ENCODE measurements at regions not wholly inside any gene's neighbourhood (a gene's known extent, or its start where the extent isn't known, plus 50 kb on each side); places are given as distances from the start of the nearest gene placed in this dataset.

DNA sequence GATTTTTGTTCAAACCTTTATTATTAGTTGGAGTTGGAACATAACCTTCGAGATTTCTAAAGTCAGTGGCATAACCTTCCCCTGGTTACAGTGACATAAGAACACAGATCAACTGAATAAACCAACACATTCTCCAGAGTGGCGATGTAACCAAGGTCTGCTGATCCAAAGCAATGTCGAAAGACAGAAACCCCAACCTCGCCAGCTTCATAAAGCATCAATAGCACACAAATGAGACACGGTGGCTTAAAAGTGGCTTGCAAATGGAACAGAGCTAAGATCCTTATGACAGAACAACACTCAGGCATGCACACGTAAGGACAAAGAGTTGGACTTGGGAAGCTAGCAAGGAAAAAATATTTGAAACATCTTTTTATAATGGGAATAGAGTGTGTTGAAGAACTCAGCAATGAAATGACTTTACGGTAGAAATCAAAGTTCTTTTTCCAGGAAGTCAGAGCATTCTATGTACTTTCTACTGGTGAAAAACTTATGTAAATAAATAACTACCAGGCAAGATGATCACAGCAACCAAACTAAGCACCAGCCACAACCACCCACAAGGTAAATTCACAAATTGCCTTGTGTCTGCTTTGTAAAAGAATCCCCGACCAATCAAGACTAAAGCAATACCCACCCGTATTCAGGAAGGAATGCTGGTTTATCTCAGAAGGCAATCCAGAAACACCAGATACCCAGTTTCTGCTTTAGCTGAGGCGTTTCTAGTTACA, 61.0 kb upstream of the NHSL1 start:
- Histone ChIP-seq H3K4me3 (ENCODE audit: low read depth, low read length) (peak overlapping the region; percentile 13), H3K79me2 (no peaks in the 10 kb centered on the region), H3K4me2 (ENCODE audit: low read length) (peak overlapping the region; percentile 42), H2AFZ (peak overlapping the region; percentile 25), H3K9me3 (ENCODE audit: control insufficient read depth, low read length) (no peaks in the 10 kb centered on the region), H3K4me1 (peaks cover 21% of the 10 kb centered on the region), H3K27ac (peak overlapping the region; percentile 1), H3K9ac (no peak overlapping the region), H3K27me3 (ENCODE audit: control insufficient read depth, insufficient read depth, low read length) (no peaks in the 10 kb centered on the region), H3K36me3 (ENCODE audit: control insufficient read depth, insufficient read depth, low read length) (no peaks in the 10 kb centered on the region)
- TF ChIP-seq, protein P1, sequence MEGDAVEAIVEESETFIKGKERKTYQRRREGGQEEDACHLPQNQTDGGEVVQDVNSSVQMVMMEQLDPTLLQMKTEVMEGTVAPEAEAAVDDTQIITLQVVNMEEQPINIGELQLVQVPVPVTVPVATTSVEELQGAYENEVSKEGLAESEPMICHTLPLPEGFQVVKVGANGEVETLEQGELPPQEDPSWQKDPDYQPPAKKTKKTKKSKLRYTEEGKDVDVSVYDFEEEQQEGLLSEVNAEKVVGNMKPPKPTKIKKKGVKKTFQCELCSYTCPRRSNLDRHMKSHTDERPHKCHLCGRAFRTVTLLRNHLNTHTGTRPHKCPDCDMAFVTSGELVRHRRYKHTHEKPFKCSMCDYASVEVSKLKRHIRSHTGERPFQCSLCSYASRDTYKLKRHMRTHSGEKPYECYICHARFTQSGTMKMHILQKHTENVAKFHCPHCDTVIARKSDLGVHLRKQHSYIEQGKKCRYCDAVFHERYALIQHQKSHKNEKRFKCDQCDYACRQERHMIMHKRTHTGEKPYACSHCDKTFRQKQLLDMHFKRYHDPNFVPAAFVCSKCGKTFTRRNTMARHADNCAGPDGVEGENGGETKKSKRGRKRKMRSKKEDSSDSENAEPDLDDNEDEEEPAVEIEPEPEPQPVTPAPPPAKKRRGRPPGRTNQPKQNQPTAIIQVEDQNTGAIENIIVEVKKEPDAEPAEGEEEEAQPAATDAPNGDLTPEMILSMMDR (IDR thresholded peaks at IDR 0.05), result no peak

DNA sequence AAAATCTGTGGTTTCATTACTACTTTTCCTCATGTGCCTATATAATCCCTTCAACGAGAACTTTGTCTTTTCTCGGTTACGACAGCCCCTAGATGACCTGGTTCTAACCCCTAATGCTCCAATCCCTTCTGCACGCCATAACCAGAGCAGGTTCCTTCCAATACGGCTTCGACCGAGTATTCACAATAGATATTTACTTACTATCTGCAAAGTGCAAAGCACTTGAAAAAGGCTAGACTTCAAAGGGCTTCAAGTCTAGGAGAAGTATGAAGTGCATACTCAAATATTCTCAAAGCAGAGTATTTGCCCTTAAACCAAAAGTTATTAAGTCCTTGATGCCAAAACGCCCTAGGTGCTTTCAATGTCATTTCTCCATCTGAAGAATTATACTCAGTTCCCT, 63.4 kb upstream of the NHSL1 start:
- no peak overlapping the region for H3K4me3 ChIP-seq (ENCODE audit: low read depth, low read length)
- H3K79me2 ChIP-seq, result no peaks in the 10 kb centered on the region
- H3K27me3 ChIP-seq (ENCODE audit: control insufficient read depth, insufficient read depth, low read length), result no peaks in the 10 kb centered on the region
- H2AFZ ChIP-seq, result no peak overlapping the region
- no peaks in the 10 kb centered on the region for H3K9me3 ChIP-seq (ENCODE audit: control insufficient read depth, low read length)
- no peak overlapping the region for H3K4me2 ChIP-seq (ENCODE audit: low read length)
- no peak overlapping the region for H3K9ac ChIP-seq
- TF ChIP-seq, protein P1 (IDR thresholded peaks at IDR 0.05), result no peak
- H3K4me1 ChIP-seq, result peaks cover 13% of the 10 kb centered on the region
- no peak overlapping the region for H3K27ac ChIP-seq
- no peaks in the 10 kb centered on the region for H3K36me3 ChIP-seq (ENCODE audit: control insufficient read depth, insufficient read depth, low read length)

DNA sequence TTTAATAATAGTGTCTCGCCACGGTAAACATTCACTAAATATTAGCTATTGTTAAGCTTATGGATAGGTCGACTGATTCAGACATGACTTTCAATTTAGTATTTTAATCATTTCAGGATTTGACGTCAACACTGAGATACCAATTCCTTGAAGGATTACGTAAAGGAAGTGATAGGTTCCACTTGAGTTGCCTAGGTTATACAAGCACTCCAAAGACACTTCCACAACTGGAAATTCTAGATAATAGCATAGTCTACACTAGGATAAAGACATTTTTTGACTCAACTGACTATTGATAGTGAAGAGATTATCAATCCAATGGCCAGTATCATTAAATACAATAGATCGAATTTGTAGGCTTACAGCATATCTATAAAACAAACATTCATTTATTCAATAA, 63.9 kb upstream of the NHSL1 start:
- Histone ChIP-seq H3K27ac (no peak overlapping the region), H3K4me2 (ENCODE audit: low read length) (no peak overlapping the region), H3K9me3 (ENCODE audit: control insufficient read depth, low read length) (no peaks in the 10 kb centered on the region), H3K27me3 (ENCODE audit: control insufficient read depth, insufficient read depth, low read length) (no peaks in the 10 kb centered on the region), H3K9ac (no peak overlapping the region), H3K4me1 (peaks cover 13% of the 10 kb centered on the region), H3K79me2 (no peaks in the 10 kb centered on the region), H3K36me3 (ENCODE audit: control insufficient read depth, insufficient read depth, low read length) (no peaks in the 10 kb centered on the region), H2AFZ (no peak overlapping the region), H3K4me3 (ENCODE audit: low read depth, low read length) (no peak overlapping the region)
- TF ChIP-seq, protein P1 (IDR thresholded peaks at IDR 0.05), result no peak

DNA sequence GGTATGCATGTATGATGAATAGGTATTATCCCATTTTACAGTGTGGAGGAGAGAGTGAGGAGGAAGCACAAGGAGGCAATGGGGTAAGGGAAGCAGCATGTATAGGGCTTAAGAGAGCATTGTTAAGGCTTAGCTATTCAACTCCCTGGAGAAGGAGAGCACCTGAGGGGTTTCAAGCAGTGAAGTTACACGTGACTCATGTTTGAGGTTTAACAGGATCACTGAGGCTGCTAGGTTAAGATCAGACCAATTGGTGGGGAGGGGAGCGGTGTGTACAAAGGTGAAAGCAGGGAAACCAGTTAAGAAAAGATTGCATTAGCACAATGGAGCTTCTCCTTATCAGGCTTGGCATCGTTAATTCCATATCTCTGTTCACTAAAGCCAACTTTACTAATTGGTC, 64.4 kb upstream of the NHSL1 start:
- Histone ChIP-seq H3K4me3 (ENCODE audit: low read depth, low read length) (no peak overlapping the region), H2AFZ (no peak overlapping the region), H3K27ac (no peak overlapping the region), H3K4me2 (ENCODE audit: low read length) (no peak overlapping the region), H3K36me3 (ENCODE audit: control insufficient read depth, insufficient read depth, low read length) (no peaks in the 10 kb centered on the region), H3K9ac (no peak overlapping the region), H3K79me2 (no peaks in the 10 kb centered on the region), H3K4me1 (peaks cover 13% of the 10 kb centered on the region), H3K27me3 (ENCODE audit: control insufficient read depth, insufficient read depth, low read length) (no peaks in the 10 kb centered on the region), H3K9me3 (ENCODE audit: control insufficient read depth, low read length) (no peaks in the 10 kb centered on the region)
- TF ChIP-seq, protein P1 (IDR thresholded peaks at IDR 0.05), result no peak

DNA sequence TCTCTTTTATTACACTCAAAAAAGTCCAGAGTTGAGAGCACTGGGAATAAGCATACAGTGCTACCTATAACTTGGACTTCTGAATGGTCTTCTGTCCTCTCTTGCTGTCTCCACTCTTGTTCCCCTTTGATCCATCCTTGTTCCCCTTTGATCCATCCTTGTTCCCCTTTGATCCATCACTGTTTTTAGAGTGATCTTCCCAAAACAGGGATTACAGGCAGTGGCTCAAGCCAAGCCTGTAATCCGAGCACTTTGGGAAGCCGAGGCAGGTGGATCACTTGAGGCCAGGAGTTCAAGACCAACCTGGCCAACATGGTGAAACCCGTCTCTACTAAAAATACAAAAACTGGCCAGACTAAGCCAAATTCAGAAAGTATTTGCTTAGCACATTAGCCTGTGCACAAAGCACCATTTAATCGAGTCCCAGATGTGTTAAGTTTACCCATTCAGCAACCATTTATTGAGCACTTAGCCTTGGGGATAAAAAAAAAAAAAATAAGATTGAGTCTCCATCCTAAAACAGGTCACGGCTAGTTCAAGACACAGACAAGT, 65.0 kb upstream of the NHSL1 start:
- Histone ChIP-seq H3K4me3 (ENCODE audit: low read depth, low read length) (no peak overlapping the region), H3K36me3 (ENCODE audit: control insufficient read depth, insufficient read depth, low read length) (no peaks in the 10 kb centered on the region), H3K27ac (no peak overlapping the region), H2AFZ (no peak overlapping the region), H3K9me3 (ENCODE audit: control insufficient read depth, low read length) (no peaks in the 10 kb centered on the region), H3K9ac (no peak overlapping the region), H3K27me3 (ENCODE audit: control insufficient read depth, insufficient read depth, low read length) (no peaks in the 10 kb centered on the region), H3K4me2 (ENCODE audit: low read length) (no peak overlapping the region), H3K4me1 (peaks cover 9% of the 10 kb centered on the region), H3K79me2 (no peaks in the 10 kb centered on the region)
- TF ChIP-seq, protein P1 (IDR thresholded peaks at IDR 0.05), result no peak

Measured in parathyroid adenoma (tissue), 2 donors.